ENCODE measurements at regions not wholly inside any gene's neighbourhood (a gene's known extent, or its start where the extent isn't known, plus 50 kb on each side); places are given as distances from the start of the nearest gene placed in this dataset.

DNA sequence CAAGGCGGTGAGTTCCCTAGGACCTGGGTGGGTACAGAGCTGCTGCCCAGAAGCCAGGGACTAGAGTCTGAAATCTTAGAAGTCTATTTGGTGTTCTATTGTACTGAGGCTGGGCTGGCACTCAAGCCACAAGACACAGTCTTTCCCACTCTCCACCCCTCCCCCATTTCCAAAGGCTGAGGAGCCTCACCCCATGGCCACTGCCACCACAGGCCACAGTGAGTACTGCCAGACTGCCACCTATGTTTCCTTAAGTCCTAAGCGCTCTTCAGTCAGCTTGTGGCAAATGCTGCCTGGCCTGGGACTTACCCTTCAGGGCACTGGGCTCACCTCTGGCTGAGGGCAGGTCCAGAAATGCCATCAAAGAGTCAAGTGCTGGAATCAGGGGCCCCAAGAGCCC lies 469.3 kb downstream of the HAO1 start:
- Histone ChIP-seq H3K36me3 (ENCODE audit: control insufficient read depth in 2 of 2, insufficient read depth in 1 of 2, low read length in 2 of 2) (no peaks in the 10 kb centered on the region), H3K4me3 (ENCODE audit: low read depth, low read length) (no peak overlapping the region), H3K27ac (ENCODE audit: extremely low read depth, low read depth, low read length) (no peak overlapping the region), H3K9me3 (ENCODE audit: control insufficient read depth, insufficient read depth, low read depth, low read length) (no peaks in the 10 kb centered on the region), H3K4me1 (ENCODE audit: control insufficient read depth, insufficient read depth, low read length) (no peaks in the 10 kb centered on the region)
- ChIA-PET POLR2A (no interaction called here), CTCF (no interaction called here)
- TF ChIP-seq, protein P1, sequence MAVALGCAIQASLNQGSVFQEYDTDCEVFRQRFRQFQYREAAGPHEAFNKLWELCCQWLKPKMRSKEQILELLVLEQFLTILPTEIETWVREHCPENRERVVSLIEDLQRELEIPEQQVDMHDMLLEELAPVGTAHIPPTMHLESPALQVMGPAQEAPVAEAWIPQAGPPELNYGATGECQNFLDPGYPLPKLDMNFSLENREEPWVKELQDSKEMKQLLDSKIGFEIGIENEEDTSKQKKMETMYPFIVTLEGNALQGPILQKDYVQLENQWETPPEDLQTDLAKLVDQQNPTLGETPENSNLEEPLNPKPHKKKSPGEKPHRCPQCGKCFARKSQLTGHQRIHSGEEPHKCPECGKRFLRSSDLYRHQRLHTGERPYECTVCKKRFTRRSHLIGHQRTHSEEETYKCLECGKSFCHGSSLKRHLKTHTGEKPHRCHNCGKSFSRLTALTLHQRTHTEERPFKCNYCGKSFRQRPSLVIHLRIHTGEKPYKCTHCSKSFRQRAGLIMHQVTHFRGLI (tag by site-specific recombination; IDR thresholded peaks at IDR 0.05): no peak
- TF ChIP-seq KLF7 (tag by site-specific recombination; IDR thresholded peaks at IDR 0.05; ENCODE audit: borderline replicate concordance) (no peak), ZNF155 (tag by site-specific recombination; IDR thresholded peaks at IDR 0.05) (no peak), ZNF404 (tag by site-specific recombination; IDR thresholded peaks at IDR 0.05) (no peak), ZNF658 (tag by site-specific recombination; IDR thresholded peaks at IDR 0.05) (no peak), ZNF174 (tag by site-specific recombination; IDR thresholded peaks at IDR 0.05) (no peak), ZNF223 (tag by site-specific recombination; IDR thresholded peaks at IDR 0.05) (no peak)
- TF ChIP-seq, protein P2, sequence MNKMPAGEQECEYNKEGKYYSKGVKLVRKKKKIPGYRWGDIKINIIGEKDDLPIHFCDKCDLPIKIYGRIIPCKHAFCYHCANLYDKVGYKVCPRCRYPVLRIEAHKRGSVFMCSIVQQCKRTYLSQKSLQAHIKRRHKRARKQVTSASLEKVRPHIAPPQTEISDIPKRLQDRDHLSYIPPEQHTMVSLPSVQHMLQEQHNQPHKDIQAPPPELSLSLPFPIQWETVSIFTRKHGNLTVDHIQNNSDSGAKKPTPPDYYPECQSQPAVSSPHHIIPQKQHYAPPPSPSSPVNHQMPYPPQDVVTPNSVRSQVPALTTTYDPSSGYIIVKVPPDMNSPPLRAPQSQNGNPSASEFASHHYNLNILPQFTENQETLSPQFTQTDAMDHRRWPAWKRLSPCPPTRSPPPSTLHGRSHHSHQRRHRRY (tag by site-specific recombination; IDR thresholded peaks at IDR 0.05): no peak
- TF ChIP-seq, protein P3, sequence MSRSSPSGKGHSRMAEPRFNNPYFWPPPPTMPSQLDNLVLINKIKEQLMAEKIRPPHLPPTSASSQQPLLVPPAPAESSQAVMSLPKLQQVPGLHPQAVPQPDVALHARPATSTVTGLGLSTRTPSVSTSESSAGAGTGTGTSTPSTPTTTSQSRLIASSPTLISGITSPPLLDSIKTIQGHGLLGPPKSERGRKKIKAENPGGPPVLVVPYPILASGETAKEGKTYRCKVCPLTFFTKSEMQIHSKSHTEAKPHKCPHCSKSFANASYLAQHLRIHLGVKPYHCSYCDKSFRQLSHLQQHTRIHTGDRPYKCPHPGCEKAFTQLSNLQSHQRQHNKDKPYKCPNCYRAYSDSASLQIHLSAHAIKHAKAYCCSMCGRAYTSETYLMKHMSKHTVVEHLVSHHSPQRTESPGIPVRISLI (tag by site-specific recombination; IDR thresholded peaks at IDR 0.05): no peak
- TF ChIP-seq, protein P4, sequence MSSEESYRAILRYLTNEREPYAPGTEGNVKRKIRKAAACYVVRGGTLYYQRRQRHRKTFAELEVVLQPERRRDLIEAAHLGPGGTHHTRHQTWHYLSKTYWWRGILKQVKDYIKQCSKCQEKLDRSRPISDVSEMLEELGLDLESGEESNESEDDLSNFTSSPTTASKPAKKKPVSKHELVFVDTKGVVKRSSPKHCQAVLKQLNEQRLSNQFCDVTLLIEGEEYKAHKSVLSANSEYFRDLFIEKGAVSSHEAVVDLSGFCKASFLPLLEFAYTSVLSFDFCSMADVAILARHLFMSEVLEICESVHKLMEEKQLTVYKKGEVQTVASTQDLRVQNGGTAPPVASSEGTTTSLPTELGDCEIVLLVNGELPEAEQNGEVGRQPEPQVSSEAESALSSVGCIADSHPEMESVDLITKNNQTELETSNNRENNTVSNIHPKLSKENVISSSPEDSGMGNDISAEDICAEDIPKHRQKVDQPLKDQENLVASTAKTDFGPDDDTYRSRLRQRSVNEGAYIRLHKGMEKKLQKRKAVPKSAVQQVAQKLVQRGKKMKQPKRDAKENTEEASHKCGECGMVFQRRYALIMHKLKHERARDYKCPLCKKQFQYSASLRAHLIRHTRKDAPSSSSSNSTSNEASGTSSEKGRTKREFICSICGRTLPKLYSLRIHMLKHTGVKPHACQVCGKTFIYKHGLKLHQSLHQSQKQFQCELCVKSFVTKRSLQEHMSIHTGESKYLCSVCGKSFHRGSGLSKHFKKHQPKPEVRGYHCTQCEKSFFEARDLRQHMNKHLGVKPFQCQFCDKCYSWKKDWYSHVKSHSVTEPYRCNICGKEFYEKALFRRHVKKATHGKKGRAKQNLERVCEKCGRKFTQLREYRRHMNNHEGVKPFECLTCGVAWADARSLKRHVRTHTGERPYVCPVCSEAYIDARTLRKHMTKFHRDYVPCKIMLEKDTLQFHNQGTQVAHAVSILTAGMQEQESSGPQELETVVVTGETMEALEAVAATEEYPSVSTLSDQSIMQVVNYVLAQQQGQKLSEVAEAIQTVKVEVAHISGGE (tag by site-specific recombination; conservative IDR thresholded peaks at IDR 0.05; ENCODE audit: low read depth): no peak

DNA sequence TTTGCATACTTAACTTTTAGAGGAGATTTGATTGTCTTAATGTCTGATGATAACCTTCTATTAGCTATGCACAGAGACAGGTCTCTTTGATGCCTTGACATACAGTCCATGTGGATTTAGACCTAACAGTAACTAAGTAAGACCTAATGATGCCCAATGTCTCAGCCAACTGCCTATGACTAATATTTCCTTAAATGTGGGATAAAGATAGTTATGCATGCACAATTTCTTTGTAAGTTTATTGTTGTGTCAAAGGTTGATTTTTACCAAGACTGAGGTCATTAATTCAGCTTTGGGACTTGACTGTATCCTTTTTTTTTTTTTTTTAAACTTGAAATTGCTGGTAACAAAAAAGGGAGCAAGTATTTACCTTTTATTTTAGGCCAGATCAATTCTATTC lies 450.0 kb downstream of the HAO1 start:
- Histone ChIP-seq H3K4me1 (ENCODE audit: control insufficient read depth, insufficient read depth, low read length) (no peaks in the 10 kb centered on the region), H3K9me3 (ENCODE audit: control insufficient read depth, insufficient read depth, low read depth, low read length) (no peaks in the 10 kb centered on the region), H3K36me3 (ENCODE audit: control insufficient read depth in 2 of 2, insufficient read depth in 1 of 2, low read length in 2 of 2) (no peaks in the 10 kb centered on the region), H3K4me3 (ENCODE audit: low read depth, low read length) (no peak overlapping the region), H3K27ac (ENCODE audit: extremely low read depth, low read depth, low read length) (no peak overlapping the region)
- ChIA-PET POLR2A (no interaction called here), CTCF (interaction anchor here (0.6 kb wide), 1 partner anchor 201 kb away, joined by 3 read pairs; no protein-coding TSS in a partner anchor)
- TF ChIP-seq ZNF341 (tag by site-specific recombination; IDR thresholded peaks at IDR 0.05; ENCODE audit: low read depth) (no peak), ZNF426 (tag by site-specific recombination; IDR thresholded peaks at IDR 0.05) (no peak), ZNF664 (tag by site-specific recombination; IDR thresholded peaks at IDR 0.05) (no peak), ZNF571 (tag by site-specific recombination; IDR thresholded peaks at IDR 0.05) (no peak), ZNF311 (tag by site-specific recombination; IDR thresholded peaks at IDR 0.05; ENCODE audit: borderline replicate concordance) (no peak), GLI2 (tag by site-specific recombination; IDR thresholded peaks at IDR 0.05; ENCODE audit: borderline replicate concordance, low read depth) (no peak), ZNF37A (tag by site-specific recombination; IDR thresholded peaks at IDR 0.05) (no peak), ZNF292 (tag by site-specific recombination; IDR thresholded peaks at IDR 0.05; ENCODE audit: borderline replicate concordance, low read depth) (no peak), KLF10 (tag by site-specific recombination; IDR thresholded peaks at IDR 0.05) (no peak), ZNF138 (tag by site-specific recombination; IDR thresholded peaks at IDR 0.05; ENCODE audit: borderline replicate concordance) (no peak), ZNF354C (tag by site-specific recombination; IDR thresholded peaks at IDR 0.05; ENCODE audit: borderline replicate concordance, low read depth) (no peak), ZIC2 (tag by site-specific recombination; IDR thresholded peaks at IDR 0.05) (no peak), ZSCAN23 (tag by site-specific recombination; IDR thresholded peaks at IDR 0.05) (no peak), ZFP69B (tag by site-specific recombination; IDR thresholded peaks at IDR 0.05) (no peak), ZNF600 (tag by site-specific recombination; IDR thresholded peaks at IDR 0.05) (no peak)
- TF ChIP-seq, protein P5, sequence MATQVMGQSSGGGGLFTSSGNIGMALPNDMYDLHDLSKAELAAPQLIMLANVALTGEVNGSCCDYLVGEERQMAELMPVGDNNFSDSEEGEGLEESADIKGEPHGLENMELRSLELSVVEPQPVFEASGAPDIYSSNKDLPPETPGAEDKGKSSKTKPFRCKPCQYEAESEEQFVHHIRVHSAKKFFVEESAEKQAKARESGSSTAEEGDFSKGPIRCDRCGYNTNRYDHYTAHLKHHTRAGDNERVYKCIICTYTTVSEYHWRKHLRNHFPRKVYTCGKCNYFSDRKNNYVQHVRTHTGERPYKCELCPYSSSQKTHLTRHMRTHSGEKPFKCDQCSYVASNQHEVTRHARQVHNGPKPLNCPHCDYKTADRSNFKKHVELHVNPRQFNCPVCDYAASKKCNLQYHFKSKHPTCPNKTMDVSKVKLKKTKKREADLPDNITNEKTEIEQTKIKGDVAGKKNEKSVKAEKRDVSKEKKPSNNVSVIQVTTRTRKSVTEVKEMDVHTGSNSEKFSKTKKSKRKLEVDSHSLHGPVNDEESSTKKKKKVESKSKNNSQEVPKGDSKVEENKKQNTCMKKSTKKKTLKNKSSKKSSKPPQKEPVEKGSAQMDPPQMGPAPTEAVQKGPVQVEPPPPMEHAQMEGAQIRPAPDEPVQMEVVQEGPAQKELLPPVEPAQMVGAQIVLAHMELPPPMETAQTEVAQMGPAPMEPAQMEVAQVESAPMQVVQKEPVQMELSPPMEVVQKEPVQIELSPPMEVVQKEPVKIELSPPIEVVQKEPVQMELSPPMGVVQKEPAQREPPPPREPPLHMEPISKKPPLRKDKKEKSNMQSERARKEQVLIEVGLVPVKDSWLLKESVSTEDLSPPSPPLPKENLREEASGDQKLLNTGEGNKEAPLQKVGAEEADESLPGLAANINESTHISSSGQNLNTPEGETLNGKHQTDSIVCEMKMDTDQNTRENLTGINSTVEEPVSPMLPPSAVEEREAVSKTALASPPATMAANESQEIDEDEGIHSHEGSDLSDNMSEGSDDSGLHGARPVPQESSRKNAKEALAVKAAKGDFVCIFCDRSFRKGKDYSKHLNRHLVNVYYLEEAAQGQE (tag by site-specific recombination; IDR thresholded peaks at IDR 0.05): no peak
